Mesenchymal stem cell (in vitro differentiated cells and primary cell): ENCODE measurements at regions not wholly inside any gene's neighbourhood (a gene's known extent, or its start where the extent isn't known, plus 50 kb on each side); places are given as distances from the start of the nearest gene placed in this dataset.

Experiments used
- DNase-seq: peaks from one replicate; pipeline ENCODE4 v3.0.0-alpha.2; 2013
- H2AFZ ChIP-seq: one replicate; pipeline ENCODE4 v1.6.1; 2013; ENCODE audit warnings: low read depth, mild to moderate bottlenecking, control low read depth, inconsistent platforms, low read length, moderate library complexity
- H2AK5ac ChIP-seq: 2 replicates; pipeline ENCODE4 v1.6.1; 2013; ENCODE audit warnings: low read length, moderate library complexity, mild to moderate bottlenecking, inconsistent platforms; ENCODE audit not compliant: severe bottlenecking
- H2BK120ac ChIP-seq: one replicate; pipeline ENCODE4 v1.6.1; 2013; ENCODE audit warnings: low read depth, mild to moderate bottlenecking, inconsistent platforms, low read length, moderate library complexity
- H2BK12ac ChIP-seq, 2 experiments: one replicate each; pipeline ENCODE4 v1.6.1; 2013; ENCODE audit warnings: inconsistent platforms in 2 of 2, low read length in 2 of 2, mild to moderate bottlenecking in 2 of 2, moderate library complexity in 2 of 2, control low read depth in 1 of 2
- H2BK15ac ChIP-seq: one replicate; pipeline ENCODE4 v1.6.1; 2013; ENCODE audit warnings: mild to moderate bottlenecking, low read depth, inconsistent platforms; ENCODE audit not compliant: poor library complexity, severe bottlenecking
- H2BK5ac ChIP-seq: 2 replicates; pipeline ENCODE4 v1.6.1; 2013; ENCODE audit warnings: low read depth, mild to moderate bottlenecking, low read length, control low read depth, inconsistent platforms; ENCODE audit not compliant: poor library complexity, severe bottlenecking
- H3K14ac ChIP-seq, 2 experiments: one replicate each; pipeline ENCODE4 v1.6.1; 2013; ENCODE audit warnings: inconsistent platforms in 2 of 2, low read length in 2 of 2, control low read depth in 1 of 2, mild to moderate bottlenecking in 1 of 2, moderate library complexity in 1 of 2
- H3K18ac ChIP-seq, 2 experiments: one replicate each; pipeline ENCODE4 v1.6.1; 2013; ENCODE audit warnings: inconsistent platforms in 2 of 2, low read length in 2 of 2, control low read depth in 1 of 2, low read depth in 1 of 2, mild to moderate bottlenecking in 1 of 2
- H3K23ac ChIP-seq, 2 experiments: one replicate each; pipeline ENCODE4 v1.6.1; 2013; ENCODE audit warnings: inconsistent platforms in 2 of 2, low read length in 2 of 2, mild to moderate bottlenecking in 2 of 2, moderate library complexity in 2 of 2, control low read depth in 1 of 2
- H3K27ac ChIP-seq: 2 replicates; pipeline ENCODE4 v1.5.1; 2013; ENCODE audit warnings: mild to moderate bottlenecking, moderate library complexity, low read length, control low read depth, inconsistent platforms; ENCODE audit not compliant: poor library complexity, severe bottlenecking
- H3K27me3 ChIP-seq, 2 experiments: 2 replicates each; pipeline versions ENCODE4 v1.6.1 to v1.7.0; 2013; ENCODE audit warnings: low read length in 2 of 2, mild to moderate bottlenecking in 2 of 2, moderate library complexity in 2 of 2, control low read depth in 1 of 2, inconsistent platforms in 1 of 2; ENCODE audit not compliant: control insufficient read depth in 1 of 2, insufficient read depth in 1 of 2
- H3K36me3 ChIP-seq, 2 experiments: 2 replicates each; pipeline versions ENCODE4 v1.6.1 to v1.7.0; 2013; ENCODE audit warnings: low read length in 2 of 2, control low read depth in 1 of 2, inconsistent platforms in 1 of 2, low read depth in 1 of 2, mild to moderate bottlenecking in 1 of 2; ENCODE audit not compliant: insufficient read depth in 2 of 2, control insufficient read depth in 1 of 2
- H3K4ac ChIP-seq, 2 experiments: one replicate each; pipeline ENCODE4 v1.6.1; 2013; ENCODE audit warnings: inconsistent platforms in 2 of 2, low read length in 2 of 2, mild to moderate bottlenecking in 2 of 2, moderate library complexity in 2 of 2, control low read depth in 1 of 2, low read depth in 1 of 2
- H3K4me1 ChIP-seq: 2 replicates; pipeline ENCODE4 v1.6.1; 2013; ENCODE audit warnings: low read depth, low read length, control low read depth; ENCODE audit not compliant: control insufficient read depth, insufficient read depth
- H3K4me2 ChIP-seq: 2 replicates; pipeline ENCODE4 v1.6.1; 2013; ENCODE audit warnings: low read length, mild to moderate bottlenecking, inconsistent platforms; ENCODE audit not compliant: poor library complexity, severe bottlenecking
- H3K4me3 ChIP-seq, 2 experiments: 2 replicates each; pipeline versions ENCODE4 v1.5.1 to v1.7.0; 2013; ENCODE audit warnings: low read length in 2 of 2, mild to moderate bottlenecking in 2 of 2, control low read depth in 1 of 2, low read depth in 1 of 2; ENCODE audit not compliant: insufficient read depth in 1 of 2
- H3K79me1 ChIP-seq: replicated peaks from 2 replicates; pipeline ENCODE4 v1.6.1; 2013; ENCODE audit warnings: mild to moderate bottlenecking, control low read depth, low read length, inconsistent platforms; ENCODE audit not compliant: poor library complexity, severe bottlenecking
- H3K9ac ChIP-seq: 2 replicates; pipeline ENCODE4 v1.7.0; 2013; ENCODE audit warnings: mild to moderate bottlenecking, low read length, moderate library complexity
- H3K9me3 ChIP-seq: 2 replicates; pipeline ENCODE4 v1.7.0; 2013; ENCODE audit warnings: mild to moderate bottlenecking, low read length; ENCODE audit not compliant: control insufficient read depth
- H4K8ac ChIP-seq: one replicate; pipeline ENCODE4 v1.6.1; 2013; ENCODE audit warnings: inconsistent platforms, mild to moderate bottlenecking, low read length, moderate library complexity
- H4K91ac ChIP-seq: one replicate; pipeline ENCODE4 v1.6.1; 2013; ENCODE audit warnings: mild to moderate bottlenecking, low read length, inconsistent platforms
- WGBS: methylation state at CpG from one replicate; pipeline ENCODE4 v1.1.7; 2013; ENCODE audit warnings: mixed read lengths; 5-methylcytosine and 5-hydroxymethylcytosine counted together

GRCh38 chr4:55725057-55725456, 89.0 kb upstream of the NMU start:
- H2BK5ac ChIP-seq: no peak overlapping the region
- H4K91ac ChIP-seq: no peak overlapping the region
- no peaks in the 10 kb centered on the region for H3K36me3 ChIP-seq
- no peaks in the 10 kb centered on the region for H3K4me1 ChIP-seq
- H3K9me3 ChIP-seq: no peaks in the 10 kb centered on the region
- H3K4me2 ChIP-seq: no peak overlapping the region
- no peak overlapping the region for H3K14ac ChIP-seq
- no peak overlapping the region for H3K18ac ChIP-seq
- no peak overlapping the region for H3K9ac ChIP-seq
- H3K23ac ChIP-seq: no peak overlapping the region
- no peaks in the 10 kb centered on the region for H3K27me3 ChIP-seq
- H2BK120ac ChIP-seq: no peak overlapping the region
- H3K27ac ChIP-seq: no peak overlapping the region
- no peak overlapping the region for H3K4me3 ChIP-seq
- no peak for DNase-seq
- H2AK5ac ChIP-seq: no peak overlapping the region
- no peaks in the 10 kb centered on the region for H3K79me1 ChIP-seq
- no peak overlapping the region for H3K4ac ChIP-seq
- no peak overlapping the region for H2AFZ ChIP-seq
- 90% methylated on average over 3 of the region's 4 CpGs for WGBS
- no peak overlapping the region for H2BK15ac ChIP-seq
- H4K8ac ChIP-seq: no peak overlapping the region
- H2BK12ac ChIP-seq: no peak overlapping the region

- Histone ChIP-seq H4K8ac (no peak overlapping the region), H2BK5ac (no peak overlapping the region), H3K9ac (no peak overlapping the region), H2BK15ac (no peak overlapping the region), H3K9me3 (no peaks in the 10 kb centered on the region), H4K91ac (no peak overlapping the region), H3K27ac (no peak overlapping the region), H2BK120ac (no peak overlapping the region), H3K4me2 (no peak overlapping the region), H2AFZ (no peak overlapping the region), H3K4ac (no peak overlapping the region), H3K14ac (no peak overlapping the region), H3K23ac (no peak overlapping the region), H3K27me3 (peaks cover 0 to 5% of the 10 kb centered on the region in 2 experiments), H2BK12ac (no peak overlapping the region), H3K18ac (no peak overlapping the region), H3K79me1 (no peaks in the 10 kb centered on the region), H3K4me3 (no peak overlapping the region), H3K36me3 (no peaks in the 10 kb centered on the region), H2AK5ac (no peak overlapping the region), H3K4me1 (no peaks in the 10 kb centered on the region)
- WGBS: 93% methylated on average over 2 of the region's 2 CpGs
- no peak for DNase-seq
Measured at GRCh38 chr4:55727746-55728145, 91.6 kb upstream of the NMU start.

- WGBS: 88% methylated on average over 5 of the region's 5 CpGs
- no peak for DNase-seq
- H3K4me1 ChIP-seq: peaks cover 3% of the 10 kb centered on the region
Measured at GRCh38 chr4:55729351-55730279, 90.0 kb upstream of the EXOC1L start.

GRCh38 chr4:55730280-55730931, 89.2 kb upstream of the EXOC1L start:
- H2BK5ac ChIP-seq: no peak overlapping the region
- H2BK120ac ChIP-seq: no peak overlapping the region
- H3K36me3 ChIP-seq: no peaks in the 10 kb centered on the region
- H3K4me2 ChIP-seq: no peak overlapping the region
- H2BK12ac ChIP-seq: no peak overlapping the region
- H3K9me3 ChIP-seq: no peaks in the 10 kb centered on the region
- DNase-seq: no peak
- no CpG with 5 or more reads among the region's 2 CpGs for WGBS
- H3K27me3 ChIP-seq: peaks cover 0 to 5% of the 10 kb centered on the region in 2 experiments
- H3K9ac ChIP-seq: no peak overlapping the region
- H3K14ac ChIP-seq: no peak overlapping the region
- H4K8ac ChIP-seq: no peak overlapping the region
- peaks cover 3% of the 10 kb centered on the region for H3K4me1 ChIP-seq
- no peak overlapping the region for H3K4me3 ChIP-seq
- H3K18ac ChIP-seq: no peak overlapping the region
- no peak overlapping the region for H2AFZ ChIP-seq
- H4K91ac ChIP-seq: no peak overlapping the region
- H3K23ac ChIP-seq: no peak overlapping the region
- no peak overlapping the region for H2AK5ac ChIP-seq
- H2BK15ac ChIP-seq: no peak overlapping the region
- no peak overlapping the region for H3K4ac ChIP-seq
- H3K27ac ChIP-seq: no peak overlapping the region
- no peaks in the 10 kb centered on the region for H3K79me1 ChIP-seq

More at GRCh38 chr4:55729351-55730279, 90.0 kb upstream of the EXOC1L start:
- Histone ChIP-seq H3K14ac (no peak overlapping the region), H2AK5ac (no peak overlapping the region), H2BK12ac (no peak overlapping the region), H3K27me3 (peaks cover 0 to 5% of the 10 kb centered on the region in 2 experiments), H2BK5ac (no peak overlapping the region), H4K91ac (no peak overlapping the region), H3K36me3 (no peaks in the 10 kb centered on the region), H2BK120ac (no peak overlapping the region), H3K23ac (no peak overlapping the region), H2BK15ac (no peak overlapping the region), H3K9ac (no peak overlapping the region), H3K79me1 (no peaks in the 10 kb centered on the region), H2AFZ (no peak overlapping the region), H3K4me2 (no peak overlapping the region), H3K4ac (no peak overlapping the region), H4K8ac (no peak overlapping the region), H3K27ac (no peak overlapping the region), H3K18ac (no peak overlapping the region), H3K9me3 (no peaks in the 10 kb centered on the region), H3K4me3 (no peak overlapping the region)
